ENCODE measurements at regions not wholly inside any gene's neighbourhood (a gene's known extent, or its start where the extent isn't known, plus 50 kb on each side); places are given as distances from the start of the nearest gene placed in this dataset.
"Not testable (repeated sequence)": the region's sequence is repeated elsewhere in the genome, so short reads cannot be mapped to it uniquely, and the experiment has no call there.

- not testable (repeated sequence) for TF ChIP-seq CTCF, POLR2AphosphoS5 (IDR thresholded peaks at IDR 0.05)
Measured at GRCh38 chr7:150054242-150054641, 180.5 kb downstream of the ATP6V0E2 start.
